ENCODE measurements at regions not wholly inside any gene's neighbourhood (a gene's known extent, or its start where the extent isn't known, plus 50 kb on each side); places are given as distances from the start of the nearest gene placed in this dataset.

- TF ChIP-seq CTCF (IDR thresholded peaks at IDR 0.05; ENCODE audit: insufficient read depth, low read length) (no peak), REST (IDR thresholded peaks at IDR 0.05; ENCODE audit: insufficient replicate concordance, low read depth) (no peak)
Observed at GRCh38 chr15:37698679-37699078, 235.8 kb upstream of the TMCO5A start.

Measured in HL-60 (cell line).